ENCODE measurements at regions not wholly inside any gene's neighbourhood (a gene's known extent, or its start where the extent isn't known, plus 50 kb on each side); places are given as distances from the start of the nearest gene placed in this dataset.

GRCh38 chr2:168338803-168339437 lies 91.5 kb upstream of the STK39 start:
- no peak for DNase-seq (ENCODE audit: low read depth)

- no peak for DNase-seq (ENCODE audit: low read depth)
These were observed 93.5 kb upstream of the STK39 start for GRCh38 chr2:168340931-168341330.

- peak; percentile 54 for DNase-seq (ENCODE audit: low read depth)
These were observed 96.2 kb upstream of the STK39 start for GRCh38 chr2:168343586-168343985.

- no peak for DNase-seq (ENCODE audit: low read depth)
These were observed 97.3 kb upstream of the STK39 start for GRCh38 chr2:168344706-168345105.

- no peak for DNase-seq (ENCODE audit: low read depth)
These were observed 98.2 kb upstream of the STK39 start for GRCh38 chr2:168345601-168346000.

DNA sequence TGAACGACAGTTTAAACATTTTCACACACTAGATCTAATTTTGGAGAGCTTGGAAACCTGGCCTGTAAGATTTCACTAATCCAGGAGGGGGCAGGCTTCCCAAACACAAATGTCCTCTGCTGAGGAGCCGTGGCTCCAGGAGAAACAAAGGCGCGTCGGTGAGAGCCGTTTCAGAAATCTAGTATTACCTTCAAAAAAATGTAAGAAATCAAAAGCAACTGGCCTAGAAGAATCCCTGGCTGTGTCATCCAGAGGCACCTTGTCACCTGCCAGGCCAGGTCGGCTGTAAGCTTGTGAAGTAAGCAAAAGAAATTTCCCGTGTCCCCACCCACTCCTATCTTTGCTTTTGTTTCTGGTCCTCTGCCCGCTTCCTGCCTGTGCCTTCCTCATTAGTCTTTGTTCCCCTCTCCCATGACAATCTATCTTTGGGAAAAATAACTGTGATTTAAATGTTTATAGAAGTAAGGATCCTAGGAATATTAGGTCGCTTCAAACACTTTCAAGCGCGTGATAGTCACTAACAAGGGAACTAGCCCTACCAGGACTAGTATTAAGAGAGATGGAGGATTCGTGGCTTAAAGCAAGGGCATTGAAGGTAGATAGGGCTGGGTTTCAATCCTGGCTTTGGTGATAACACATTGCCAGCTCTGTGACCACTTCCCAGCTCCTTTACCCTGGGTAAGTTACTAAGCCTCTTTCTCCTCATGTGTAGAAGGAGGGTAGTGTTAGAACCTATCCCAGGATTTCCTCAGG lies 99.5 kb upstream of the STK39 start:
- DNase-seq (ENCODE audit: low read depth) = peak; percentile 74

DNA sequence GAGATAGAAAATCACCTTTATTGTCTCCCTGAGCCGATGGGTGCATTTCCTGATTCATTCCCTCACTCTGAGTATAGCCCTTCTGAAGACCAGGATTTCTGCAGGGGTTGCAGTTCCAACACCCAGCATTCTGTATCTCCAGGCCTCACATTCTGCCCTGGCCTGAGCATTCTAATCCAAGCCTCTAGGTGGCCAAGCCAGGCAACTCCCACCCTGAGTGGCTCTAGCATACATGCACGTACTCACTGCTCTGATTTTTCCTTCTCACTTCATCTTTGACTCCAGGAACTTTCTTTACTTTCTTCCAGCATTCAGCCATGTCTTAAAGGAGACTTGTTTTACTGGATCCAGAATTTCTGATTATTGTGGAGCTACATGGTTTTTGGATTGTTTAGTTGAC lies 100.7 kb upstream of the STK39 start:
- peak; percentile 65 for DNase-seq (ENCODE audit: low read depth)

DNA sequence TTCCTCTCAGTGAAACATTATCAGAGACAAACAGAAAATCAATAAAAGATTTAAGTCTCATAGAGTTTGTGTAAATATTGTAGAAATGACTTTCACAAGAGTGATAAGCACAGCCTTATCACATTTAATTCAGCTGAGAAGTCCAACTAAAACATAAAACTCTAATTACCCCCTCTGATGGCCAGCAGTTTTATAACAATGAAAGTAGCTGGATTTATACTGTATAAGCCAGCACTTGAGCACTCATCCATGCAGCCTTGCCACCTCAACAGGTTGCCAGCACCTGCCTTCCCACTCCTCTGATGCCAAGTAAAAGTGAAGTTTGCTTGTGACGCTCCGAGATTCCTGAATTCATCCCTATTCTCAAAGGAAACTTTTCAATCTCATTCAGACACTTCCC lies 103.0 kb upstream of the STK39 start:
- peak; percentile 12 for DNase-seq (ENCODE audit: low read depth)

DNA sequence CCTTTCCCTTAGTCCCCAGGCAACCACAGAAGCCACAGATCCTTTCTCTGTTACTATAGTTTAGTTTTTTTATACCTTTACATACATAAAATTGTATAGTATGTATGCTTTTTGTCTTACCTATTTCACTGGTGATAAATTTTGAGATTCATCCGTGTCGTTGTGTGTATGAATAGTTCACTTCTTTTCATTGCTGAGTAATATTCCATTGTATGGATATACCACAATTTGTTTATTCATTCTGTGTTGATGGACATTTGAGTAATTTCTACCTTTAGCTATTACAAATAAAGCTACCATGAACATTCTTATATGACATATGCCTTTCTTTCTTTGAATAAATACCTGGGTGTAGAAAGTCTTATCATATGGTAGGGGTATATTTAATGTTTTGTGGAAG lies 102.8 kb upstream of the CERS6 start:
- DNase-seq (ENCODE audit: low read depth) = no peak

- DNase-seq (ENCODE audit: low read depth) = no peak
These were observed 101.6 kb upstream of the CERS6 start for GRCh38 chr2:168354499-168354898.

GRCh38 chr2:168355121-168355520 lies 101.0 kb upstream of the CERS6 start:
- no peak for DNase-seq (ENCODE audit: low read depth)

DNA sequence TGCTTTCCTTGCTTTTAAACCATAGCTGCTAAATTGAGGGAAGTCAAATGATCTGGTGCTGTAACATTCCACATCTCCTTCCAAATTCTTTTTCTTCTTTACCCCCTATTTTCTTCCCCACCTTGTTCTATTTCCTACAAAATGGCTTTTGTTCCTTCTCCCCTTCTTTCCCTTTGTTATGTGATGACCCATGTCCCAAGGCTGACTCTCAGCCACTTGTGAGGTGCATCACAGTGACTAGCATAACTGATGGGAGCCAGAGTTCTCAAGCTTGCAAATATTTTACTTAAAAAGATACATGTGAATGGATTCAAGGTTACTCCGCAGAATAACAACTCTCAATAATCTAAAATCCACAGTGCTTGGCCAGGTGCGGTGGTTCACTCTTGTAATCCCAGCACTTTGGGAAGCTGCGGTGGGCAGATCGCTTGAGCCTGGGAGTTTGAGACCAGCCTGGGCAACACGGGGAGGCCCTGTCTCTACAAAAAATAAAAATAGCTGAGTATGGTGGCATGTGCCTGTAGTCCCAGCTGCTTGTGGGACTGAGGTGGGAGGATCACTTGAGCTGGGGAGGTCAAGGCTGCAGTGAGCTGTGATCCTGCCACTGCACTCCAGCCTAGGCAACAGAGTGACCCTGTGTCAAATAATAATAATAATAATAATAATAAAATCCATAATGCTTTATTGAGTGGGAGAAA lies 100.1 kb upstream of the CERS6 start:
- DNase-seq (ENCODE audit: low read depth) = no peak

- DNase-seq (ENCODE audit: low read depth) = no peak
These were observed 99.6 kb upstream of the CERS6 start for GRCh38 chr2:168356477-168356835.

- DNase-seq (ENCODE audit: low read depth) = no peak
These were observed 98.1 kb upstream of the CERS6 start for GRCh38 chr2:168357797-168358472.

GRCh38 chr2:168359082-168359481 lies 97.0 kb upstream of the CERS6 start:
- DNase-seq (ENCODE audit: low read depth) = no peak

DNA sequence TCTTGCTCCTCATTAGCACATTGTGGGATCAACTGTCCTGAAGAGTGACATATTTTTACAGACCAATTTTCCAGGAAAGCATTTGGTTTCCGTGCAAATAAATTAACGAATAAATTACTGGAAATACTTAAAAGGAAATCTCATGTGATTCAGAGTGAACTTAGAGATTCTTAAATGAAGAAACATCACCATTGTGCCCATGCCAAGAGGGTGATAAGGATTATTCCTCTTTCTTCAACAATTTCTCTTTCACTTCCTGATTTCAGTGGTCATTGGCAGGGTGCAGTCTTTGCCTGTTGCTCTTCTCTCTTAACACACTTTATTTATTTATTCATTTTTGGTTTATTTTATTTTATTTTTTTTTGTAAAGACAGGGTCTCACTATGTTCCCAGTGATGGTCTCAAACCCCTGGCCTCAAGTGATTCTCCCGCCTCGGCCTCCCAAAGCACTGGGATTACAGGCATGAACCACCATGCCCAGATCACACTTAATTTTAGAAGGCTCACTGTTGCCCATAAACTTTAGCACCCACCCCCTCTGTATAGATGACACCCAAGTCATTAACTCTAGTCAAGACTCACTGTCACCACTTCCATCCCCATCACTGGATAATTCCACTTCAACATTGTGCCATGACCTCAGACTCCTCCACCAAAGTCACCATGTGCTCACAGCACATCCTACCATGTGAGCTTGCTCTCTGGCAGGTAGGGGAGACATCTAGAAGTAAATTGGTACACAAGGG lies 92.6 kb upstream of the CERS6 start:
- no peak for DNase-seq (ENCODE audit: low read depth)

GRCh38 chr2:168365094-168365621 lies 90.9 kb upstream of the CERS6 start:
- DNase-seq (ENCODE audit: low read depth) = no peak

DNA sequence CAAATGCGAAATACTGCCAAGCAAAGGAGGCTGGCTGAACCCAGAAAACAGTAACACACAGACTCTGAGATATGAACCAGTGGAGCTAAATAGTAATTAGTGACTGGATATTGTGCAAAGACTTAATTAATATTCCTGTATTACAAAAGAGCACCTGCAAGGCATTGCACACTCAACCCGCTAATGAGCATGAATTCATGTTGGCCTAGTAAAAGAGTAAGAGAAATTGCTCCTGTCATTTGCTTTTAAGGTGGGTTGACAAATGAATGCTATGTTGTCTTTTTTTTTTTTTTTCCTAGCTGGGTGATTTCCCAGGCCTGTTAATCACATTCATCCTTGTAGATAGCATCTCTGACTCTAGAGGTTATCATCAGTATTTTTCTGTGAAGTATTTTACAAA lies 87.0 kb upstream of the CERS6 start:
- DNase-seq (ENCODE audit: low read depth) = no peak

DNA sequence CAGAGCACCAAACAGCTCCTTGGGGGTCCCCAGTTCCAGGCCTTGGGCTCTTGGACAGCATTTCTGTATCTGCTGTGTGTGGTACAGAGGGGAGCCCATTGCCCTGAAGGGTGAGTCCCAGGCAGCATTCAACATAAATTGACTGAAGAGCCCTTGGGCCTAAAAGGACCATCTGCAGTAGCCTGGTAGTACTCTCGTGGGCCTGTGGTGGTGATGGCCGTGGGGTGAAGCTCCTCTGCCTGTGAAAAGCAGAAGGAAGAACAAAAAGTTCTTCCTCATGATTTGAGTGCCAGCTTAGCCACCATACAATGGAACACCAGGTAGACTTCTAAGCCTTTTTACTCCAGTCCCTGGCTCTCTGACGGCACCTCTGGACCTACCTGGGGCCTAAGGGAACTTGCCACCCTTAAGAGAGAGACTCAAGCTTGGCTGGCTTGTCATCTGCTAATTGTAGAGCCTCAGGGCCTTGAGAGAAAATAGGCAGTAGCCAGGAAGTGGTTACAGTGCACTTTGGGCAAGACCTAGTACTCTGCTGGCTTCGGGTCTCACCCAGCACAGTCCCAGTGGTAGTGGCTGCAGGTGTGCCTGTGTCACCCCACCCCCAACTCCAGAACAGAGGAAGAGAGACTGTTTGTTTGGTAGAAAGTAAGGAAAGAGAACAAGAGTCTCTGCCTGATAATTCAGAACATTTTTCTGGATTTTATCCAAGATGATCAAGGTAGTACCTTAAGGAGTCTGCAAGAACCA lies 84.6 kb upstream of the CERS6 start:
- DNase-seq (ENCODE audit: low read depth) = no peak

DNA sequence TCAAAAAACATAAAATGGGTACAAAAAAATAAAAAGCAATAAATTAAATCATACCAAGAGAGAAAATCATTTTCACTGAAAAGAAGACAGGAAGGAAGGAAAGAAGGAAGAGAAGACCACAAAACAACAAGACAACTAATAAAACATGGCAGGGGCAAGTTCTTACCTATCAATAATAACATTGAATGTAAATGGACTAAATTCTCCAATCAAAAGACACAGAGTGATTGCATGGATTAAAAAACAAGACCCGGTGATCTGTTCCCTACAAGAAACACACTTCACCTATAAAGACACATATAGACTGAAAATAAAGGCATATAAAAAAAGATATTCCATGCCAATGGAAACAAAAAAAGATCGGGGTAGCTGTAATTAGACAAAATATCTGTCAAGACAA lies 82.6 kb upstream of the CERS6 start:
- no peak for DNase-seq (ENCODE audit: low read depth)

DNA sequence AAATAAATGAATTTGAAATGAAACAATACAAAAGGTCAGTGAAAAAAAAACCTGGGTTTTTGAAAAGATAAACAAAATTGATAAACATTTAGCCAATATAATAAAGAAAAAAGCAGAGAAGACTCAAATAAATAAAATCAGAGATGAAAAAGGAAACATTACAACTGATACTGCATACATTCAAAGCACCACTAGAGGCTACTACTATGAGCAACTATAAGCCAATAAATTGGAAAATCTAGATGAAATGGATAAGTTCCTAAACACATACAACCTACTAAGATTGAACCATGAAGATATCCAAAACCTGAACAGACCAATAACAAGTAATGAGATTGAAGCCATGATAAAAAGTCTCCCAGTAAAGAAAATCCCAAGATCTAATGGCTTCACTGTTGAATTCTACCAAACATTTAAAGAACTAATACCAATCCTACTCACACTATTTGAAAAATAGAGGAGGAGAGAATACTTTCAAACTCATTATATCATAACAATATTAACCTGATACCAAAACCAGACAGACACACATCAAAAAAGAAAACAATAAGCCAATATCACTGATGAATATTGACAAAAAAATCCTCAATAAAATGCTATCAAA lies 80.8 kb upstream of the CERS6 start:
- DNase-seq (ENCODE audit: low read depth) = peak; percentile 12

Data from ELR (cell line).